MV-4-11 (cell line): ENCODE measurements at regions not wholly inside any gene's neighbourhood (a gene's known extent, or its start where the extent isn't known, plus 50 kb on each side); places are given as distances from the start of the nearest gene placed in this dataset.

ENCODE experiments used
- DNase-seq: peaks from one replicate; lab custom pipeline; 2025; lab: John Stamatoyannopoulos, UW

DNA sequence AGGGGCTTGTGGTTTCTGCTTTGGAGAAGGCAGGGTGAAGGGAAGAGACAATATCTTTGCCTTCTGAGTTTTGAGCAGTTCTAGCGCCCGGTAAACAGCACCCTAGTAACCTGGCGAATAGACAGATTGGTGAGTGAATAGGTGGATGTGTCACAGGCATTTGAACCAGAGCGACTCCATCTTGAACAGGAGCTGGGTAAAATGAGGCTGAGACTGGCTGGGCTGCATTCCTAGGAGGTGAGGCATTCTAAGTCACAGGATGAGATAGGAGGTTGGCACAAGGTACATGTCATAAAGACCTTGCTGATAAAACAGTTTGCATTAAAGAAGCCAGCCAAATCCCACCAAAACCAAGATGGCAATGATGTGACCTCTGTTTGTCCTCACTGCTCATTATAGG, 643.6 kb upstream of the TMEM132C start:
- DNase-seq, result no peak

DNA sequence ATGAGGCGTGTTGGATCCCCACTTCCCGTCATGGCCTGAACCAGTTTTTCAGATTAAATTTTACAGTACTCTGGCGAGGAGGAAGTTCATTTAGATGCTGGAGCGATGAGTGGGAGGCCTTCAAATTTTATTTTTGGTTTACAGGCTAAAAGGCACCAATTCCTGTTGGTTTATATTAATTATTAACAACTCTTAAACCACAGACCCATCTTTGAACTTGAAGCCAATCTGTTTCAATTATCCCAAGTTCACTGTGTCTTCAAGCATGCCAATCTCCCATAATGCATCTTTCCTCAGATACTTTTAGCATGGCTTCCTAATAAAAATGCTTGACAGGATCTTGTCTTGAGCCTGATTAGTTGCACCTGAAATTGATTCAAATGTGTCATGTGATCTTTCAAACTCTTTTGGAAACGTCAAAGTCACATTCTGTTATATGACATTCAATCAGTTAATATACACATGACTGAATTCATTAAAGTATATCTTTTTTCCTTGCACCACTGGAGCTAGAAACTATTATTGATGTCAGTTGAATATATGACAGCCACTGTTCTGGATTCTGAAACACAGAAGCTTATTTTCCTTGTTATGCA, 641.7 kb upstream of the TMEM132C start:
- no peak for DNase-seq

DNA sequence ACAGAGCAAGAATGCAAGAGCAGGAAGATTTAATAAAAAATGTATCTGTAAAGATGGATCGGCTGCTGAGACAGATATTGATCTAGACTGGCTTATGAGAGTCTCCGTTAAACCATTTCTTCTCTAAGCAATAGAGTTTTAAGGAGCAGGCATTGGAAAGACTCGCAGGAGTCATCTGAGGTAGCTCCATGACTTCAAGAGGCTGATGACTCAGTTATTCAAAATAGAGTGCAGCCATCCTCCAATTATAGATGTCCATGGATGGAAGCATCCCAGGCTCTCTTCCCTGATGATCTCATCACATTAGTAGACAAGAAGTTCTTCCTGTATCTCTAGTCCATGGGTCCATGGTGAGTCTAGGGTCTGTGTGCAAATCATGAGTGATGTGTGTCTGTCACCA, 638.3 kb upstream of the TMEM132C start:
- DNase-seq, result no peak

DNA sequence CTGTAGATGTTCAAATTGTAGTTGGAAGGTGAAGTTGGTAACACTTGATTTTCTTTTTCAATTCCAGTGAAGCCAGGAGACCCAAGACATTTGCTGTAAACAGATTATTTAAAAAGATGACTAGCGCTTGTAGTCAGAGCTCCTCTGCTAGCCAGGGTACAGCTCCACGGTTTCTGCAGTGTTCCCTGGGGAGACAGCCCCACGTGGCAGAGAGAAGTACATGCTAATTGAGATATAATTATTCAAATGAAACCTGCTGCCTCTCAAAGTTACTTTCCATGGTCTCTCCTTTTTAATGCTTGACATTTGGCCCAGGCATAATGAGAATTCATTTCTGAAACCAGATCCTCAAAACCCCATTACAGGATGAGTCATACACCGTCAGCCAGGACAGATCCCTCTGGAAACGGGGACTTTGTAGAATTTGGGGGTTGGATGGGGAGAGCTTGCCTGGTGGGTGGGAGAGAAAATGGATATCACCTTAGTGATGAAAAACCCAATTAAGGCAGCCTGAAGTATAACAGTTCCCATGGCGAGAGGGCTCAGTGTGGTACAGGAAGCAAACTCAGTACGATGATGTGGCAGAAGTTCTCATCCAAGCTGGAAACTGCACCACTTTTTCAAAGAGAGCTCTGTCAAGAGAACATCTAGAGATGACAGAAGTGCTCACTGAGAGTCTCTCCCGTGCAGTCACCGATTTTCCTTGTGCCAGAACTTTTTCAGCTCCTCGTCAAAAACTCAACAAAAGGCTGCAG, 637.7 kb upstream of the TMEM132C start:
- DNase-seq, result no peak

GRCh38 chr12:127632461-127632860, 634.5 kb upstream of the TMEM132C start:
- DNase-seq, result no peak

- DNase-seq, result no peak
These were observed 631.1 kb upstream of the TMEM132C start for GRCh38 chr12:127635838-127636237.

GRCh38 chr12:127636882-127637281, 630.1 kb upstream of the TMEM132C start:
- no peak for DNase-seq

- no peak for DNase-seq
These were observed 626.6 kb upstream of the TMEM132C start for GRCh38 chr12:127640181-127640886.

DNA sequence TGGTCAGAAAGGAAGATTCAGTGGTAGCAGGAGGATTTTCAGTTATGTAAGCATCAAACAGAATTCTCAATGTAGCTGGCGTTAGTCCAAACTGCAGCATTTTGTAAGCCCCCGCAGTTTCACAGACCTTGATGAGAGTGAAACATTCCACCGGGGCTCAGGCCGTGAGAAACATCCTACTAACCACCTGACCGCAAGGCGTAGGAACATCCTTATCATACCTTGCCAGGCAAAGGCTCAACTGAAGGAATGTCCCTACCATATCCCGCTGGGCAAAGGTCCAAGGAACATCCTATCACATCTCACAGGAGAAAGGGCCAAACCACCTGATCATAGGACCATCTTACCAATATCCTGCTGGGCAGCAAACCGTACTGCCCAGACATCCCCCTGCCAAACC, 624.8 kb upstream of the TMEM132C start:
- no peak for DNase-seq

DNA sequence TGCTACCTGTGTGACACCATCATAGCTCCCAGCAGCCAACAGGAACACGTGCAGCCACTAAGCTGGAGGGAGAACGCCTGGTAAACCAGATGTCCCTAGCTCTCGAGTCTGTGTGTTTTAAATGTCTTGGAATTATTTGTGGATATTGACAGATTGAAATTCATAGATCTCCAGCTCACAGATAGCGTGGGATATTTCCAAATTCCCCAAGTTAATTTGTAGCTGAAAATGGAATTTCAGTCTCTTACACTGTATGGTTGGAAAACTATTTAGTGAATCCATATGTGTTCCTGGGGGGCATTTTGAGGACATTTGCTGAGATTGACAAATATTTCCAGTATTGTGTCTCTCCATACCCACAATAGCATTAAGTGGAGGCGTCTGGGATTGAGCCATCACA, 618.6 kb upstream of the TMEM132C start:
- DNase-seq, result no peak

GRCh38 chr12:127649961-127650360, 617.0 kb upstream of the TMEM132C start:
- no peak for DNase-seq

DNA sequence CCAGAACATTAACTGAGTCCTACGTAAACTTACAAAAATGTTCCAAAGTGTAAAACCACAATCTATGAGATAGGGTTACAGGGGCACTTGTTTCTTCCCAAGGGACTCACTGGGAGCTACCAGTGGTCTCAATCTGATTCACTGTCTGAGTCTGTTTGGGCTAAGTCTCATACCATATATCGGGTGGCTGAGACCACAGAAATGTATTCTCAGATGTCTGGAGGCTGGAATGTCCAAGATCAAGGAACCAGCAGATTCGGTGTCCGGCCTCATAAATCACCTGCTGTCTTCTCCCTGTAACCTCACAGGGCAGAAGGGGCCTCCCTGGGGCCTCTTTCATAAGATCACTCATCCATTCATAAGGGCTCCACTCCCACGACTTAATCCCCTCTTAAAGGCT, 616.3 kb upstream of the TMEM132C start:
- no peak for DNase-seq

DNA sequence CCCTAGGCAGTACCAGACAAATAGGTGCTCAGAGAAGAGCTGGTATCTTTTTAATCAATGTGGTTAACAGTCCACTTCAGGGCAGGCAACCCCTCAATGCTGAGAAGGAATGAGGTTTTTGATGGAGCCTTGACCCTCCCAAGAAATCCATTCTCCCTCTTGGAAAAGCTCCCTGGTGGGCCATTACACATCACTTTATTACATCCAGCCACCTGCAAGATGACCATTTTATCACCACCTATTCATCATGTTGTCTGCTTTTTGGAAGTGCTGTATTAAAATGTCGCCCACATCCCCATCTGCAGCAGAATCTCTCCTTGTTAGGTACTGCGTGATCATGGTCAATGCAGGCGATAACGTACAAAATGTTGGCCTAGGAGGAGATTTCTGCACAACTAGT, 614.7 kb upstream of the TMEM132C start:
- DNase-seq, result no peak

GRCh38 chr12:127654383-127654985, 612.5 kb upstream of the TMEM132C start:
- DNase-seq, result no peak

DNA sequence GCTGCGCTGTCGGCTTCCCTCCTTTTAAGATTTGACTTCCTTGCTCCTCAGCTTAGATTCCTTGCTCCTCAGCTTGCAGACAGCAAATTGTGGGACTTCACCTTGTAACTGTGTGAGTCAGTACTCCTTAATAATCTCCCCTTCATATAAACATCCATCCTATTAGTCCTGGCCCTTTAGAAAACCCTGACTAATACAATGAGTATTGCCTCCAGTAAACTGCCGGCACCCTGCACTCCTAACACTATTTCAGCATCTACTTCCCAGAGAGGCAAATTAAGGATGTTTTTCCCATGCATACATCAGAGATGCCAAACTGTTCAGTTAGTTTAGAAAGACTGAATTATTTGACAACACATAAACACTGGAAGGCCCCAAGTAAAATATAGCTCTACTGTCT, 611.3 kb upstream of the TMEM132C start:
- DNase-seq, result no peak

GRCh38 chr12:127656266-127656665, 610.7 kb upstream of the TMEM132C start:
- DNase-seq, result no peak

DNA sequence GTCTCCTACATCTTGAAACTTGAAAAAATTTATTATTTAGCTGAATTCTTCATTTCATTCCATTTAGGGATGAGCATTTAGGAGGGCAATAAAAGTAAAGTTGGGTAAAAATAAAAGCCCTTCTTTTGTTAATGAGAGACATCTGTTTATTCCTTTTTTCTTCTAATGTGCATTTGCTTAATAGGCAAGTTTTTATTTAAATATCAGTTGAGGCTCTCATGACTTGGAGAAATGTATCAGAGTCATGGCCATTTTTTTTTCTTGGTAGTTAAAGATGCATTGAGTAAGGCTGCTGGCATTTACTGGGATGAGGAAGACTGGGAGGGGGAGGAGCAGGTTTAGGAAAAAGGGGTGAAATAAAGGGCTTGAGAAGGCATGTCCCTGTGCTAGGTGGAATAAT, 609.9 kb upstream of the TMEM132C start:
- DNase-seq, result no peak

GRCh38 chr12:127660961-127661360, 606.0 kb upstream of the TMEM132C start:
- no peak for DNase-seq

DNA sequence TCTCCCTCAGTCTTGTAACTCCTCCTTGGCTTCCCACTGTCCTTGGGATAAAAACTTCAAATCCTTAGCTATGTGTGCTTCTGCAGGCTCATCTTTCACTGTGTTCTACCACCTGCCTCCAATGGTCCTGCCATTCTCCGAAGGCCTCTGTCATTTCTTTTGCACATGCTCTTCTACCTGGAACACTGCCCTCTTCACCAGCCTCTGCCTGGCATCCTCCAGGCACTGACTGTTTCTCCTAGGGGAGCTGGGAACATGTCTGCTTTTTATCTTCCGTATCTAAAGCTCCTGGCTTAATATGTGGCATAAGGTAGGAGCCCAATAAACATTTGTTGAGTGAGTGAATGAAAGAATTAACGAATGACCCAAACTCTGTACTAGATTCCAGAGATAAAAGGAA, 603.3 kb upstream of the TMEM132C start:
- no peak for DNase-seq

DNA sequence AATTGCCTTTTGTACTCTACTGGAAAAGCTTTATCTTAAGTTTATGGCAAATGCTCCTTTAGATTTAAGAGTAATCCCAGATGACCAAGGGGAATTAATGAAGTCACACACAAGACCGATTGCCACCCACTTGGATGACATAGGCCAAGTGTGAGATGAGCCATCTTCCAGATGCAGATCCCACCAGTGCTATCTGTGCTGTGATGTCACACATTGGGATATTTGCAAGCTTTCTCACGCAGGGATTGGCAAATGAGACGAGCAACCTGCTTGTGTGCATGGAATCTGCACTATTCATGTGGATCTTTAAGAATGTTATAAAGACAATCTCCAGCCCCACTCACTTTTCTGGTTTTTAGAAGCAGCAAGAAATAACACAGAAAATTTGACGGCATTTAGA, 602.1 kb upstream of the TMEM132C start:
- no peak for DNase-seq

DNA sequence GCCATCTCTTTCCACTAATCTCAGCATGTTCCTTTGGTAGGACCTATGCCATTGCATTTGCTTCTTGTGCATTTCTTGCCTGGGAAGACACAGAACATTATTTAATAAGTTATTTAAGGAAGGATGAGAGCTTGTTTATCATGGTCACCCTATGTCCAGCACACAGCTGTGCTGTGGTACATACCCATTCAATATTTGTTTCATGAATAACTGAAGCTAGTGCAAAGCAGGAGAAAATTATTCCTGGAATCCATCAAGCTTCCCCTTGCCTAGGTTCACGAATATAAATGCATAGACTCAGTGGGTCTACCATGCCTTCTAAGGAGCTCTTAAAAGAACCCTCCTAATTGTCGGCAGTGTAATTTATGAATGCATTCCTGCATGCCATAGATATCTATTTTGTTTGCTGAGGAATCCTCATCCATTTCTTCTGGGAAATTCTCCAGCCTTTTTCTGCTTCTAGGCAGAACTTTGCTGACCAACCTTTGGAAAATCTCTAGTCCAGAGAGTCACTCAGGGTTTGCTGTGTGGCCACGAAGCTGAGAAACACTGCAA, 599.8 kb upstream of the TMEM132C start:
- DNase-seq, result no peak

DNA sequence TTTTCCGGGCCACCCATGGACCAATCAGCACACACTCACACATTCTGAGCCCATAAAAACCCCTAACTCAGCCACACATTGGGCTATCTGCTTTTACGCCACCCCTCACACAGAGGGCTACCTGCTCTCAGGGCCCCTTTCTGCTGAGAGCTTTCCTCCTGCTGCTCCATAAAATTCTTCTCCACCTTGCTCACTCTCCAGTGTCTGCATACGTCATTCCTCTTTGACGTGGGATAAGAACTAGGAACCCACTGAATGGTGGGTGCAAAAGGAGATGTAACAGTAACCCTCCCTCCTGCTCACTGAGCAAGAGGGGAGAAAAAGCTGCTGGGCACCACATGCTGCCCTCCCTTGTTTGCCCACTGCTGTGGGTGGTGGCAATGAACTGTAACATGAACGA, 596.7 kb upstream of the TMEM132C start:
- DNase-seq, result no peak

DNA sequence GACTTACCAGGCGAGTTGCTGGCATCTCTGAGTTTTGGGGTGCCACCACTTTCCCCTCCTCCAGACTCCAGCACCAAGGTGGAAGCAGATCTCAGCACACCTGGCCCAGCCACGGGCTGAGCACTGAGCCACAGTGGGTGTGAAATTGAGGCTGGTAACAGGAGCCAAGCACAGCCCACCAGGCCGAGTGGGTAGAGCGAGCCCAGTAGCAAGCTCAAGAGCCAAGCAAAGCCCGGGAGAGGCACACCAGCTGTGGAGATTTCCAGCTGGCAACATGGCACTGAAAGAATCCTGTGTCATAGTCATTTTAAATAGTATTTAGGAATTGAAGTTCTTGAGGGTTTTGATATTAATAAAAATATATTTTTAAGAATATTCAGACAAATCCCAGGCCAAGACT, 596.2 kb upstream of the TMEM132C start:
- DNase-seq, result no peak
